ENCODE measurements at regions not wholly inside any gene's neighbourhood (a gene's known extent, or its start where the extent isn't known, plus 50 kb on each side); places are given as distances from the start of the nearest gene placed in this dataset.

DNA sequence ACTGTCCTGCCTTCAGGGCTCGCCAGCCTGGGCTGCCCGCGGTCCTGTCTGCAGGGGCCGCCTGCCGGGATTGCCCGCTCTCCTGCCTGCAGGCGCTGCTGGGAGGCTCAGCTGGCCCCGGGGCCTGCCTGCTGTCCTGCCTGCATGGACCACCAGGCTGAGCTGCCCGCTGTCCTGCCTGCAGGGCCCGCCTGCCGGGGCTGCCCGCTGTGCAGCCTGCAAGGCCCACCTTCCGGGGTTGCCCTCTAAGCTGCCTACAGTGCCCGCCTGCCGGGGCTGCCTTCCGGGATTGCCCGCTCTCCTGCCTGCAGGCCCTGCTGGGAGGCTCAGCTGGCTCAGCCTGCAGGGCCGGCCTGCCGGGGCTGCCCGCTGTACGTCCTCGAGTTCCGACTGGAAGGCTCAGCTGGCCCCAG lies 164.4 kb downstream of the GLRX3 start:
- DNase-seq (ENCODE audit: extremely low read depth, insufficient read length), result no peak
- 0 out of 2 replicates have a peak overlapping the region, but pooled peaks have one; percentile 10 for H3K4me3 ChIP-seq (replicated peaks; ENCODE audit: low read depth, low read length)
- TF ChIP-seq, protein P1, sequence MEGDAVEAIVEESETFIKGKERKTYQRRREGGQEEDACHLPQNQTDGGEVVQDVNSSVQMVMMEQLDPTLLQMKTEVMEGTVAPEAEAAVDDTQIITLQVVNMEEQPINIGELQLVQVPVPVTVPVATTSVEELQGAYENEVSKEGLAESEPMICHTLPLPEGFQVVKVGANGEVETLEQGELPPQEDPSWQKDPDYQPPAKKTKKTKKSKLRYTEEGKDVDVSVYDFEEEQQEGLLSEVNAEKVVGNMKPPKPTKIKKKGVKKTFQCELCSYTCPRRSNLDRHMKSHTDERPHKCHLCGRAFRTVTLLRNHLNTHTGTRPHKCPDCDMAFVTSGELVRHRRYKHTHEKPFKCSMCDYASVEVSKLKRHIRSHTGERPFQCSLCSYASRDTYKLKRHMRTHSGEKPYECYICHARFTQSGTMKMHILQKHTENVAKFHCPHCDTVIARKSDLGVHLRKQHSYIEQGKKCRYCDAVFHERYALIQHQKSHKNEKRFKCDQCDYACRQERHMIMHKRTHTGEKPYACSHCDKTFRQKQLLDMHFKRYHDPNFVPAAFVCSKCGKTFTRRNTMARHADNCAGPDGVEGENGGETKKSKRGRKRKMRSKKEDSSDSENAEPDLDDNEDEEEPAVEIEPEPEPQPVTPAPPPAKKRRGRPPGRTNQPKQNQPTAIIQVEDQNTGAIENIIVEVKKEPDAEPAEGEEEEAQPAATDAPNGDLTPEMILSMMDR (IDR thresholded peaks at IDR 0.05; ENCODE audit: insufficient read depth, low read length, poor library complexity, severe bottlenecking), result no peak
- H3K36me3 ChIP-seq (ENCODE audit: control insufficient read depth, insufficient read depth, low read length), result no peaks in the 10 kb centered on the region
- H3K27me3 ChIP-seq (replicated peaks; ENCODE audit: control insufficient read depth, insufficient read depth, low read length), result no peaks in the 10 kb centered on the region

DNA sequence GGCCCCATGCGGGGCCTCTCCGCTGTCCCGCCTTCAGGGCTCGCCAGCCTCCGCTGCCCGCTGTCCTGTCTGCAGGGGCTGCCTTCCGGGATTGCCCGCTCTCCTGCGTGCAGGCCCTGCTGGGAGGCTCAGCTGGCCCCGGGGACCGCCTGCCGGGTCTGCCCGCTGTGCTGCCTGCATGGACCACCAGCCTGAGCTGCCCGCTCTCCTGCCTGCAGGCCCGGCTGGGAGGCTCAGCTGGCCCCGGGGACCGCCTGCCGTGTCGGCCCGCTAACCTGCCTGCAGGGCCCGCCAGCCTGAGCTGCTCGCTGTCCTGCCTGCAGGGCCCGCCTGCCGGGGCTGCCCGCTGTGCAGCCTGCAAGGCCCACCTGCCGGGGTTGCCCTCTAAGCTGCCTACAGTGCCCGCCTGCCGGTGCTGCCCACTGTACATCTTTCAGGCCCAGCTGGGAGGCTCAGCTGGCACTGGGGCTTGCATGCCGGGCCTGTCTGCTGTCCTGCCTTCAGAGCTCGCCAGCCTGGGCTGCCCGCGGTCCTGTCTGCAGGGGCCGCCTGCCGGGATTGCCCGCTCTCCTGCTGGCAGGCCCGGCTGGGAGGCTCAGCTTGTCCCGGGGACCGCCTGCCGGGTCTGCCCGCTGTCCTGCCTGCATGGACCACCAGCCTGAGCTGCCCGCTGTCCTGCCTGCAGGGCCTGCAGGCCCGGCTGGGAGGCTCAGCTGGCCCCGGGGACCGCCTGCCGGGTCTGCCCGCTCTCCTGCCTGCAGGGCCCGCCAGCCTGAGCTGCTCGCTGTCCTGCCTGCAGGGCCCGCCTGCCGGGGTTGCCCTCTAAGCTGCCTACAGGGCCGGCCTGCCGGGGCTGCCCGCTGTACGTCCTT lies 165.1 kb downstream of the GLRX3 start:
- no peaks in the 10 kb centered on the region for H3K36me3 ChIP-seq (ENCODE audit: control insufficient read depth, insufficient read depth, low read length)
- TF ChIP-seq, protein P1 (IDR thresholded peaks at IDR 0.05; ENCODE audit: insufficient read depth, low read length, poor library complexity, severe bottlenecking), result no peak
- 0 out of 2 replicates have a peak overlapping the region, but pooled peaks have one; percentile 10 for H3K4me3 ChIP-seq (replicated peaks; ENCODE audit: low read depth, low read length)
- no peak for DNase-seq (ENCODE audit: extremely low read depth, insufficient read length)
- no peaks in the 10 kb centered on the region for H3K27me3 ChIP-seq (replicated peaks; ENCODE audit: control insufficient read depth, insufficient read depth, low read length)

DNA sequence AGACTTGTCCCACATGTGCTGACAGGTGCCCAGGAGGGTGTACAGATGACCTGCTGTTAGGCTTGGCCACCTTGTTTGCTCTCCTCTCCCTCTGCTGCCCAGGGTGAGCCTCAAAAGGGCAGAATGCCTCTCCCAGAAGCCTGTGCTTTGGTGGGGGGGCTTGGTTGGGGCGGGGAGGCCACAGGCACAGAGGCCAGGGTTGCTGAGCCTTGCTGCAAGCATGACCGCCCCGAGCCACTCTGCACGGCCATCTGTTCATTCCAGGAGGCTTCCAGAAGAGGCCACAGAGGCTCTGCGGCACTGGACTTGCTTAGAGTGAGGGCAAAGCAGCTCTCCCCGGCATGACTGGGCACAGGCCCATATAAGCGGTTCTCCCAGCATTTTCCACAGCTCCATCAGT lies 190.8 kb downstream of the GLRX3 start:
- Histone ChIP-seq H3K27me3 (replicated peaks; ENCODE audit: control insufficient read depth, insufficient read depth, low read length) (no peaks in the 10 kb centered on the region), H3K4me3 (replicated peaks; ENCODE audit: low read depth, low read length) (no peak overlapping the region), H3K36me3 (ENCODE audit: control insufficient read depth, insufficient read depth, low read length) (no peaks in the 10 kb centered on the region)
- TF ChIP-seq, protein P1 (IDR thresholded peaks at IDR 0.05; ENCODE audit: insufficient read depth, low read length, poor library complexity, severe bottlenecking), result no peak
- no peak for DNase-seq (ENCODE audit: extremely low read depth, insufficient read length)

DNA sequence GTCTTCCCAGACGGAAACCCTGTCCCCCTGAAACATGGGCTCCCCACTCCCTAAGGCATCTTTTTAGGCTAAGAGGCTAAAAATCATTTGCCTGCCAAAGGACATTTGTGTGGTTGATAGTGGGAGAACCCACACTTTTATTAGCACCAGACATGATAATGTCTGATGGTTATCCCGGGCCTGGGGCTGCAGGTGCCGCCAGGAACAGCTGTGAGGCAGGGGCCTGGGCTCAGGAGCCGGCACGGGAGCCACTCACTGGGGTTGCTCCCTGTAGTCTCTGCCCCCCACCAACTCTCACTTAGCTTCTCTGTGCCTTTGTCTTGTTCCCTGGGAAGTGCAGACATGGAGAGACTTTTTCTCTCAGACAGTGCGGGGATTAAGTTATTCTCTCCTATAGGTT lies 193.6 kb downstream of the GLRX3 start:
- H3K27me3 ChIP-seq (replicated peaks; ENCODE audit: control insufficient read depth, insufficient read depth, low read length), result no peaks in the 10 kb centered on the region
- TF ChIP-seq, protein P1 (IDR thresholded peaks at IDR 0.05; ENCODE audit: insufficient read depth, low read length, poor library complexity, severe bottlenecking), result no peak
- H3K4me3 ChIP-seq (replicated peaks; ENCODE audit: low read depth, low read length), result no peak overlapping the region
- no peak for DNase-seq (ENCODE audit: extremely low read depth, insufficient read length)
- H3K36me3 ChIP-seq (ENCODE audit: control insufficient read depth, insufficient read depth, low read length), result no peaks in the 10 kb centered on the region

DNA sequence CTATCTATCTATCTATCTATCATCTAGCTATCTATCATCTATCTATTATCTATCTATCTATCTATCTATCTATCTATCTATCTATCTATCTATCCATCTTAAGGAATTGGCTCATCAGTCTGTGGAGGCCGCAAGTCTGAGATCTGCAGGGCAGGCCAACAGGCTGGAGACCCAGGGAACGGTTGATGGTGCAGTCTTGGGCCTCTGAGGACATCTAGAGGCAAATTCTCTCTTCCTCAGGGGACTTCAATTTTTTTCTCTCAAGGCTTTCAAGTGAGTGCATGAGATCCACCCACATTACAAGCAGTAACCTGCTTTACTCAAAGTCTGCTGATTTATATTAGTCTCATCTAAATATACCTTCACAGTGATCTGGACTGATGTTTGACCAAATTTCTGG lies 197.0 kb downstream of the GLRX3 start:
- H3K36me3 ChIP-seq (ENCODE audit: control insufficient read depth, insufficient read depth, low read length), result no peaks in the 10 kb centered on the region
- H3K4me3 ChIP-seq (replicated peaks; ENCODE audit: low read depth, low read length), result no peak overlapping the region
- TF ChIP-seq, protein P1 (IDR thresholded peaks at IDR 0.05; ENCODE audit: insufficient read depth, low read length, poor library complexity, severe bottlenecking), result no peak
- no peak for DNase-seq (ENCODE audit: extremely low read depth, insufficient read length)
- no peaks in the 10 kb centered on the region for H3K27me3 ChIP-seq (replicated peaks; ENCODE audit: control insufficient read depth, insufficient read depth, low read length)
